Mesendoderm (in vitro differentiated cells): ENCODE measurements at regions not wholly inside any gene's neighbourhood (a gene's known extent, or its start where the extent isn't known, plus 50 kb on each side); places are given as distances from the start of the nearest gene placed in this dataset.
"Not testable (repeated sequence)": the region's sequence is repeated elsewhere in the genome, so short reads cannot be mapped to it uniquely, and the experiment has no call there.

Source experiments
- DNase-seq: peaks from one replicate; pipeline ENCODE4 v3.0.0; 2013
- H2AK5ac ChIP-seq: 2 replicates; pipeline ENCODE4 v1.6.1; 2013; ENCODE audit warnings: low read length, inconsistent platforms
- H2BK120ac ChIP-seq: 2 replicates; pipeline ENCODE4 v1.6.1; 2013; ENCODE audit warnings: low read depth, mild to moderate bottlenecking, low read length, moderate library complexity, mixed read lengths
- H2BK15ac ChIP-seq: replicated peaks from 2 replicates; pipeline ENCODE4 v1.6.1; 2013; ENCODE audit warnings: low read depth, mild to moderate bottlenecking, moderate library complexity
- H2BK5ac ChIP-seq: 2 replicates; pipeline ENCODE4 v1.6.1; 2013; ENCODE audit warnings: low read length, inconsistent platforms
- H3K18ac ChIP-seq: 2 replicates; pipeline ENCODE4 v1.6.1; 2013; ENCODE audit warnings: mild to moderate bottlenecking, low read length, mixed read lengths
- H3K23ac ChIP-seq: one replicate; pipeline ENCODE4 v1.6.1; 2013; ENCODE audit warnings: low read length
- H3K27ac ChIP-seq: 2 replicates; pipeline ENCODE4 v1.5.1; 2013; ENCODE audit warnings: low read depth, mild to moderate bottlenecking, inconsistent platforms, low read length, moderate library complexity
- H3K27me3 ChIP-seq: 2 replicates; pipeline ENCODE4 v1.6.1; 2013; ENCODE audit warnings: low read length, control low read depth, mild to moderate bottlenecking, inconsistent platforms; ENCODE audit not compliant: insufficient read depth, poor library complexity
- H3K36me3 ChIP-seq: 2 replicates; pipeline ENCODE4 v1.6.1; 2013; ENCODE audit warnings: low read length, inconsistent platforms; ENCODE audit not compliant: control insufficient read depth, insufficient read depth
- H3K4ac ChIP-seq: one replicate; pipeline ENCODE4 v1.6.1; 2013; ENCODE audit warnings: low read depth, mild to moderate bottlenecking, low read length, moderate library complexity
- H3K4me1 ChIP-seq: 2 replicates; pipeline ENCODE4 v1.6.1; 2013; ENCODE audit warnings: low read depth, low read length, inconsistent platforms; ENCODE audit not compliant: control insufficient read depth
- H3K4me2 ChIP-seq: 2 replicates; pipeline ENCODE4 v1.6.1; 2013; ENCODE audit warnings: low read length
- H3K4me3 ChIP-seq: 2 replicates; pipeline ENCODE4 v1.5.1; 2013; ENCODE audit warnings: mild to moderate bottlenecking, low read length
- H3K56ac ChIP-seq: one replicate; pipeline ENCODE4 v1.6.1; 2013; ENCODE audit warnings: low read length
- H3K79me1 ChIP-seq: 2 replicates; pipeline ENCODE4 v1.6.1; 2013; ENCODE audit warnings: low read length, inconsistent platforms
- H3K79me2 ChIP-seq: 2 replicates; pipeline ENCODE4 v1.6.1; 2013; ENCODE audit warnings: mild to moderate bottlenecking, low read length; ENCODE audit not compliant: control insufficient read depth, insufficient read depth
- H3K9ac ChIP-seq: 2 replicates; pipeline ENCODE4 v1.6.1; 2013; ENCODE audit warnings: low read length, inconsistent platforms
- H4K5ac ChIP-seq: one replicate; pipeline ENCODE4 v1.6.1; 2013; ENCODE audit warnings: low read length
- H4K8ac ChIP-seq: one replicate; pipeline ENCODE4 v1.6.1; 2013; ENCODE audit warnings: low read depth, mild to moderate bottlenecking, control low read depth, low read length, moderate library complexity
- WGBS: extraction: QIAGEN DNeasy Blood & Tissue Kit; methylation state at CpG from one replicate; pipeline ENCODE4 v1.1.7; 2013; ENCODE audit warnings: low lambda C conversion rate, missing lambda C conversion rate; ENCODE audit not compliant: insufficient coverage; ENCODE audit errors: extremely low coverage; 5-methylcytosine and 5-hydroxymethylcytosine counted together

GRCh38 chr17:445839-446238 is 93.2 kb upstream of the RPH3AL start, which contains the start of gene RFLNB:
TSS of gene RFLNB (minus strand) at chr17:445939.
- not testable (repeated sequence) for H3K36me3 ChIP-seq, H3K23ac ChIP-seq, H3K18ac ChIP-seq, H2BK120ac ChIP-seq, H3K79me2 ChIP-seq, H4K5ac ChIP-seq, DNase-seq, H3K56ac ChIP-seq, H2BK5ac ChIP-seq, H3K4ac ChIP-seq, H3K4me1 ChIP-seq, H3K27me3 ChIP-seq, H3K79me1 ChIP-seq, H2AK5ac ChIP-seq, H2BK15ac ChIP-seq, H4K8ac ChIP-seq, H3K4me3 ChIP-seq, H3K4me2 ChIP-seq, H3K27ac ChIP-seq, H3K9ac ChIP-seq
- WGBS, result no CpG with 5 or more reads among the region's 12 CpGs

- H3K27me3 ChIP-seq, result no peaks in the 10 kb centered on the region
- H3K4me3 ChIP-seq, result no peak overlapping the region
- no peak overlapping the region for H2BK5ac ChIP-seq
- no peak overlapping the region for H3K4ac ChIP-seq
- no peak overlapping the region for H4K8ac ChIP-seq
- H4K5ac ChIP-seq, result no peak overlapping the region
- no peak overlapping the region for H2AK5ac ChIP-seq
- H3K79me1 ChIP-seq, result no peaks in the 10 kb centered on the region
- no CpG with 5 or more reads among the region's 7 CpGs for WGBS
- H2BK120ac ChIP-seq, result no peak overlapping the region
- no peaks in the 10 kb centered on the region for H3K4me1 ChIP-seq
- no peaks in the 10 kb centered on the region for H3K36me3 ChIP-seq
- no peak overlapping the region for H3K23ac ChIP-seq
- no peak for DNase-seq
- H3K79me2 ChIP-seq, result no peaks in the 10 kb centered on the region
- no peak overlapping the region for H3K9ac ChIP-seq
- H3K4me2 ChIP-seq, result no peak overlapping the region
- no peak overlapping the region for H3K18ac ChIP-seq
- H2BK15ac ChIP-seq, result no peak overlapping the region
- no peak overlapping the region for H3K56ac ChIP-seq
- no peak overlapping the region for H3K27ac ChIP-seq
Measured at GRCh38 chr17:444879-445454, 92.4 kb upstream of the RPH3AL start.

- H3K56ac ChIP-seq, result no peak overlapping the region
- no peaks in the 10 kb centered on the region for H3K36me3 ChIP-seq
- no peak overlapping the region for H2BK5ac ChIP-seq
- H3K23ac ChIP-seq, result no peak overlapping the region
- H3K27me3 ChIP-seq, result no peaks in the 10 kb centered on the region
- WGBS, result no CpG with 5 or more reads among the region's 30 CpGs
- no peaks in the 10 kb centered on the region for H3K79me1 ChIP-seq
- H4K8ac ChIP-seq, result no peak overlapping the region
- DNase-seq, result no peak
- H3K4me2 ChIP-seq, result no peak overlapping the region
- H3K4ac ChIP-seq, result no peak overlapping the region
- no peak overlapping the region for H2AK5ac ChIP-seq
- H3K27ac ChIP-seq, result no peak overlapping the region
- no peak overlapping the region for H2BK120ac ChIP-seq
- H3K4me3 ChIP-seq, result no peak overlapping the region
- no peaks in the 10 kb centered on the region for H3K4me1 ChIP-seq
- H3K79me2 ChIP-seq, result no peaks in the 10 kb centered on the region
- no peak overlapping the region for H3K18ac ChIP-seq
- H4K5ac ChIP-seq, result no peak overlapping the region
- no peak overlapping the region for H3K9ac ChIP-seq
- H2BK15ac ChIP-seq, result no peak overlapping the region
Measured at GRCh38 chr17:443109-443508, 90.5 kb upstream of the RPH3AL start.

GRCh38 chr17:441155-441950 is 88.7 kb upstream of the RPH3AL start:
- no peak overlapping the region for H4K5ac ChIP-seq
- H3K27ac ChIP-seq, result no peak overlapping the region
- H3K4ac ChIP-seq, result no peak overlapping the region
- H3K18ac ChIP-seq, result no peak overlapping the region
- H3K9ac ChIP-seq, result no peak overlapping the region
- H4K8ac ChIP-seq, result no peak overlapping the region
- H3K56ac ChIP-seq, result no peak overlapping the region
- H3K27me3 ChIP-seq, result no peaks in the 10 kb centered on the region
- H2BK15ac ChIP-seq, result no peak overlapping the region
- H3K36me3 ChIP-seq, result no peaks in the 10 kb centered on the region
- no peak for DNase-seq
- H3K4me1 ChIP-seq, result no peaks in the 10 kb centered on the region
- no peak overlapping the region for H2BK5ac ChIP-seq
- no peak overlapping the region for H2AK5ac ChIP-seq
- H3K23ac ChIP-seq, result no peak overlapping the region
- no peaks in the 10 kb centered on the region for H3K79me1 ChIP-seq
- H3K4me2 ChIP-seq, result no peak overlapping the region
- H3K79me2 ChIP-seq, result no peaks in the 10 kb centered on the region
- H3K4me3 ChIP-seq, result no peak overlapping the region
- WGBS, result no CpG with 5 or more reads among the region's 41 CpGs
- H2BK120ac ChIP-seq, result no peak overlapping the region

GRCh38 chr17:438191-438590 is 85.6 kb upstream of the RPH3AL start:
- H3K79me2 ChIP-seq, result no peaks in the 10 kb centered on the region
- no peak overlapping the region for H3K4ac ChIP-seq
- no peak overlapping the region for H2BK15ac ChIP-seq
- H3K9ac ChIP-seq, result no peak overlapping the region
- H3K79me1 ChIP-seq, result no peaks in the 10 kb centered on the region
- WGBS, result no CpG with 5 or more reads among the region's 5 CpGs
- H3K4me3 ChIP-seq, result no peak overlapping the region
- no peak overlapping the region for H3K56ac ChIP-seq
- no peak overlapping the region for H3K18ac ChIP-seq
- H4K5ac ChIP-seq, result no peak overlapping the region
- H3K36me3 ChIP-seq, result no peaks in the 10 kb centered on the region
- no peaks in the 10 kb centered on the region for H3K27me3 ChIP-seq
- H4K8ac ChIP-seq, result no peak overlapping the region
- no peak overlapping the region for H3K23ac ChIP-seq
- no peak overlapping the region for H2AK5ac ChIP-seq
- no peak overlapping the region for H2BK120ac ChIP-seq
- no peak overlapping the region for H2BK5ac ChIP-seq
- no peak for DNase-seq
- no peak overlapping the region for H3K4me2 ChIP-seq
- H3K27ac ChIP-seq, result no peak overlapping the region
- no peaks in the 10 kb centered on the region for H3K4me1 ChIP-seq
